Glomerular endothelial cell (primary cell): ENCODE measurements at regions not wholly inside any gene's neighbourhood (a gene's known extent, or its start where the extent isn't known, plus 50 kb on each side); places are given as distances from the start of the nearest gene placed in this dataset.
"Not testable (repeated sequence)": the region's sequence is repeated elsewhere in the genome, so short reads cannot be mapped to it uniquely, and the experiment has no call there.

ENCODE experiments used
- DNase-seq: peaks from one replicate; pipeline ENCODE4 v3.0.0-alpha.2; 2011; ENCODE audit warnings: low read depth, low spot score; ENCODE audit errors: extremely low read depth

DNA sequence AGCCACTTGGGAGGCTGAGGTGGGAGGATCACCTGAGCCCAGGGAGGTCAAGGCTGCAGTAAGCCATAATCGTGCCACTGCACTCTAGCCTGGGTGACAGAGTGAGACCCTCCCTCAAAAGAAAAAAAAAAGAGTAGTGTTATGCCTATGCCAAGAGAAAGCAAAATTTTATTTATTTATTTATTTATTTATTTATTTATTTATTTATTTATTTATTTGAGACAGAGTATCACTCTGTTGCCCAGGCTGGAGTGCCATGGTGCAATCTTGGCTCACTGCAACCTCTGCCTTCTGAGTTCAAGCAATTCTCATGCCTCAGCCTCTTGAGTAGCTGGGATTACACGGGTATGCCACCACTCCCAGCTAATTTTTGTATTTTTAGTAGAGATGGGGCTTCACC is 72.6 kb upstream of the RAPGEF2 start:
- DNase-seq: not testable (repeated sequence)

GRCh38 chr4:159035570-159035969 is 67.3 kb upstream of the RAPGEF2 start:
- no peak for DNase-seq

DNA sequence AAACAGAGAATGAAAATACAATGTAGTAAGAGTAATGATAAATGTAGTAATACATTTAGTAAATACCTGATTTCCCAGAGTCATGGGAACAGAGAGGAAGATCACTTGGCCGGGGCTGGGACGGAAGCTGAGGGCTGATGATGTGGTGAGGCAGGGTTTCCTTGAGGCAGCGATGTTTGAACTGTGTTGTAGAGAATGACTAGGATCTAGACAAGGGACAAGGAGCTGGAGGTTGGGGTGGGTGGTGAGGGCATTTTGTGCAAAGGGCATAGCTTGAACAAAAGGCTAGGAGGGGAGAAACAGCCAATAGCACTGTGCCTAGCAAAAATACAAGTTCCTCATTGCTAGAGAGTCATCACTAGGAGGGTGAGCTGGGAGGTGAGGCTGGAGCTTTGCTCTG is 64.3 kb upstream of the RAPGEF2 start:
- DNase-seq: no peak

DNA sequence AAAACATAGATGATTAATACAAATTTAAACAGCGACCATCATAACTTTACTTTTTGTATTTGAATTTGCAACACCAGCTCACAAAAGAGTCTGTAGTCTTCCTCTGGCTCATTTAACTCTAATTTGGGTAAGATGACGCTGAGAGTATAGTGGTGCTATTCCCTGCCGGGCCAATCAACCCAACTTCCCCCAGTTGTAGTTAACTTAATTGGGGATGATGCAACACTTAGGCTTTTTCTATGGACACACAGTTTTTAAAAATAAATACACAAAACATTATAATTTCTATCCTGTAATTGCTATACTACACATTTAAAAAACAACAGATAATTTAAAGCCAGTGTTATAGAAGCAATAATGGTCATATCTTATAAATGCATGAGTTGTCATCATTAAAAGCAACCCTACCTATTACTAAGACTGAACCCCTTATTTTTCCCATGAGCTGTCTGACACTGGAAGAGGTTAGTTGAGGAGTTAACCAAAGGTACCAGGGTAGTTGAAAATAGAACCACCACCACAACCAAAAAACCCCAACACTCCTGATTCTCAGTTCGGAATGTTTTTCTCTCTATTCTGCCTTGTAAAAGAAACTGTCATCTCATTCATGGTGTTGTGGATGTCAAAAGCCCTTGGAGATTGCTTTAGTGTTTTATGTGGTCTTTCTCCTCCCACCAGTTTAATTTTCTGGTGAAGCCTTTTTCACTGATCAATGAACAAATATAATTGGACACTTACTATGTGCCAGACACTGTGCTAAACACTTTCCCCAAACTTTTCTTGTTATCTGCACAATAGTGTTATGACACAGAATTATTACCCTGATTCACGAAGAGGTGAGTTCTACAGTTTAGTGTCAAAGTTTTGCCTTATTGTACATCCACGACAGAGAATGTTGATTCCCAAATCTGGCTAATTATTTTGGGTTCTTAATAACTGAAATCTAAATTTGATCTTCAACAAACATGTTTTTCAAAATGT is 61.5 kb upstream of the RAPGEF2 start:
- DNase-seq: no peak

- DNase-seq: no peak
Observed at GRCh38 chr4:159042097-159042605, 60.7 kb upstream of the RAPGEF2 start.

- DNase-seq: no peak
Observed at GRCh38 chr4:159042868-159043267, 60.0 kb upstream of the RAPGEF2 start.

DNA sequence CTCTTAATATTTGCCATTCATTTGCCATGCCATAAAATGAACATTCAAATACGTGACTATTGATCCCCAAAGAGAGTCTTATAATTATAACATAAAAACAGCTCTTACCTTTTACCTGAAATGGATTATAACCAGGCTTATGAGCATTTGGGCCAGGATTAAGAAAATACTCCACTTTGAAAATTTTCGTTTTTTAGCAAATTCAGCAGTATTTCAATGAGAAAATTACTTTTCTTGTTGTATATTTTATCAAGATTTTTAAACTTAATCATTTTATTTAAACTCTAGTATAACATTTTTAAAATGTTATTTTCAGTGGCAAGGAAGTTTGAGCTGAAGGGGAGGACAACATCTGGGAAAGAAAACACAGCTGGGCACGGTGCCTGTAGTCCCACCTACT is 59.0 kb upstream of the RAPGEF2 start:
- DNase-seq: no peak

DNA sequence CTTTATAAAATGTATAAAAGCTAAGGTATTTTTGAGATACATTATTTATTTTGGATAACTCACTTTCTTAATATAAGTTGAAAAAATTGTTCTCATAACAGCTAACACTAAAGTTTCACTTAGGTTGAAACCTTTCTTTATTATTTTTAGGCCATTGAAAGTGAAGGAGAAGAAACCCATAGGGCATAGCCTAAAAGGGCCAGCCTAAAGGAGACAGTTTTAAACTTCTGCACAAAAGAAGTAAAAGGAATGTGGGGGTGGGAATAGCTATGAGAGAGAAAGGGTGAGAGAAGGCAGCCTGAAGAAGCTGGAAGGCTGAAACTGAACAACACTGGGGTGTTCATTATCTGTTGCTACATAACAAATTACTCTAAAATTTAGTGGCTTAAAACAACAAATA is 57.6 kb upstream of the RAPGEF2 start:
- DNase-seq: no peak

DNA sequence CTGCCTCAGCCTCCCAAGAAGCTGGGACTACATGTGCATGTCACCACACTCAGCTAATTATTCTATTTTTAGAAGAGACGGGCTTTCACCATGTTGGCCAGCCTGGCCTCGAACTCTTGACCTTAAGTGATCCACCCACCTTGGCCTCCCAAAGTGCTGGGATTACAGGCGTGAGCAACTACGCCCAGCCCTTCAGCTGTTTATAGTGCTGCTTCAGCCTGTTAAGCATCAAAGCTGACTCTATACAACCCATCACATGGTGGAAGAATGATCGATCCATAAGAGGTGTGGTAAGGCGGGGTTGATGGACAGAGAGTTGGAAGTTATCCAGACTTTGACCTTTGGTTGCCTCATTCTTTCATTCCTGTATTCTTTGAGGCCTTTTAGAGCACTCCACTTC is 56.2 kb upstream of the RAPGEF2 start:
- DNase-seq: no peak

GRCh38 chr4:159047478-159048165 is 55.3 kb upstream of the RAPGEF2 start:
- DNase-seq: no peak

- DNase-seq: no peak
Observed at GRCh38 chr4:159048166-159048886, 54.6 kb upstream of the RAPGEF2 start.

DNA sequence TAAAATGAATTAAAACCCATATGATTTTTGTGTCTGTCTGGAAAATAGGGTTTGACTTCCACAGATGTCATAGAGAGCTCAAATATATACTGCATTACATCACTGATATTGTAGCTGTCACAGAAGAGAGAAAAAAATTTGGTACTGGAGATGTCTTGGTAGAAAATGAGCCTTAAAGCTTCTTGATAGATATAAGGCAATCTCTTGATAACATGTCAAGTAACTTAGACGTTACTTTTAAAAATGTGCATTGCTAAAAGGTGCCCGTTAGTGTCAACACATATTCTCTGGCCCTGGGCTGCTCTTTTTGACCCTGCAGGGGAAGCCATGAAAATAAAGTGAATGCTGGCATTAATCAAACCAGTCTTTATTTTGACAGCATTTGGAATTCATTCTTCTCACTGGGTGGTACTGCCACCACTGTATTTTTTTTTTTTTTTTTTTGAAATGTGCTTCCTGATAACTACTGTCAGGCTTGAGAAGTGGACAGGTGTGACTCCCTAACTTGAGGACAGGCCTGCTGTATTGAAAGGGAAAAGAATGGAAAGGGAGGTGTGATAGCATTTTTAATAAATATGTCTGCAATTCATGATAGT is 53.0 kb upstream of the RAPGEF2 start:
- DNase-seq: no peak

DNA sequence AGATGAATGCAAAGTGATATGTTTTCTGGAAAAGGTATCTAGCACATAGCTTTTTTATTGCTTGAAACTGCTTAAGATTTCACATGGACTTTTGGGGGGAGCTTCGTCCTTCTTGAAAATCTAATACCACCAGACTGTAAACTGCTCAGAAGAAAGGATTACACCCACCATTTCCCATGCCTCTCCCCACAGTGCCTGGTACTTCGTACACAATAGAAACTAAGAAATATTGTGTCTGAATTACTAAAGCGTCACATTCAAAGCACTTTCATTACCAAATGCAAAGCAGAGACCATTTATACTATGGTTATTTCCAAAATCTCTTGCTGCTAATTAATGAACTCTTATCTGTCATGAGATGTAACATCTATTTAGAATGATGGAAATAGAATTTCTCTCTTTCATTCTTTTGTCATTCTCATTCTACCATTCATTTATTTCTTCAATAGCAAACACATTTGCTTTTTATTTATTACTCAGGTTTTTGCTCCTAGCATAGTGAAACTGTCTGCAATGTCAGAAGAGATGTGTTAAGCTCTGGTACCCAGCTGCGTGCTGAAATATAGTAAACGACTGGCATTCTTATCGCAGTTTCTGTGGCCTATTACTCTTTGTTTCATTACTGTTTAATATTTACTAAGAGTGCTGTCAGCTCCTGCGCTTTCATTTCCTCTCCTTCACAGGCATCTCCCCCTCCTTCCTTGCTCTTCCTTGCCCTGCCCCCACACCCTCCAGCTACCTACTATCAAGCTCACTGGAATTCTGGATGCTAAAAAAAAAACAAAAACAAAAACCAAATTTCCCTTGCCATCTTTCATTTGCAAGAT is 51.4 kb upstream of the RAPGEF2 start:
- DNase-seq: no peak

DNA sequence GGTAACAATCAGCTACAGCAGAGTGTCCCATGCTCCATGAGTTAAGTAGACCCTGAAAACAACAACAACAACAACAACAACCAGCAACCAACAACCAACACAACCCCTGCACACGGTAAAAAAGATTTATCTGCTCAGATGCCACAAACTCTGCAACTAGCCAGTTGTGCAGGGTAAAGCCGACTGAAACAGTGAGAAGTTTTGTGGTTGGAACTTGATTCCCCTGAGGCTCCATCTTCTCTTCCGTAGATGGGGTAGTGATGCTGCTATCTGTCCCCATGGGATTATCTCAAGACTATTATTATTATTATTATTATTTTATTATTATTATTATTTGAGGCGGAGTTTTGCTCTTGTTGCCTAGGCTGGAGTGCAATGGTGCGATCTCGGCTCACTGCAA is 50.6 kb upstream of the RAPGEF2 start:
- DNase-seq: no peak
